ENCODE measurements at regions not wholly inside any gene's neighbourhood (a gene's known extent, or its start where the extent isn't known, plus 50 kb on each side); places are given as distances from the start of the nearest gene placed in this dataset.

- TF ChIP-seq CTCF (IDR thresholded peaks at IDR 0.05; ENCODE audit: insufficient read depth, low read length, poor library complexity, severe bottlenecking) (no peak), EZH2phosphoT487 (conservative IDR thresholded peaks at IDR 0.05; ENCODE audit: low read length) (no peak)
Measured at GRCh38 chr9:90038763-90039162, 434.0 kb downstream of the GADD45G start.

All from SU-DHL-6 (cell line).